ENCODE measurements at regions not wholly inside any gene's neighbourhood (a gene's known extent, or its start where the extent isn't known, plus 50 kb on each side); places are given as distances from the start of the nearest gene placed in this dataset.

DNA sequence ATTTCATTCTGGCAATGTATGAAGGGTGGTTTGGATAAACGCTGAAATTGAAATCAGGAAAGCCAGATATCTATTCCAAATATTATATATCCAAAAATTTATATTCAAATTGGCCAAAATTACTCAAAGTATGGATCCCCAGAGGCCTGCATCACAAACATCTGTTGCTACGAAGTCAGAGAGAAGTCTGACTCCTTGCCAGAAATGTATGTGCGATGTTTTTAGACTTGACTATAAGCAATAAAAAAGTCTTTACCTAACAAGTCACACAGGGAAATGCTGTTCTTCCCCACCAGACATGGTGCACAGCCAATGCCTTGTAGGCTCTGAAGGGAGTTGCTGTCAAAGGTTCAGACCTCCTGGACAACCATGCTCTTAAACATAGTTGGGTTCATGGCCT, 533.1 kb downstream of the OTOL1 start:
- TF ChIP-seq POLR2A (conservative IDR thresholded peaks at IDR 0.05) (no peak), HNRNPL (IDR thresholded peaks at IDR 0.05; ENCODE audit: low read depth, low read length) (no peak), SREBF2 (CRISPR knock-in tag; IDR thresholded peaks at IDR 0.05) (no peak)
